ENCODE measurements at regions not wholly inside any gene's neighbourhood (a gene's known extent, or its start where the extent isn't known, plus 50 kb on each side); places are given as distances from the start of the nearest gene placed in this dataset.

- no peaks in the 10 kb centered on the region for H3K79me2 ChIP-seq
- H3K9me3 ChIP-seq (ENCODE audit: control insufficient read depth, low read length): no peaks in the 10 kb centered on the region
- no peaks in the 10 kb centered on the region for H3K36me3 ChIP-seq (ENCODE audit: control insufficient read depth, insufficient read depth, low read length)
- H3K9ac ChIP-seq: no peak overlapping the region
- H2AFZ ChIP-seq: no peak overlapping the region
- no peak overlapping the region for H3K27ac ChIP-seq
- H3K4me2 ChIP-seq (ENCODE audit: low read length): no peak overlapping the region
- TF ChIP-seq CTCF (IDR thresholded peaks at IDR 0.05): no peak
- no peaks in the 10 kb centered on the region for H3K4me1 ChIP-seq
- H3K4me3 ChIP-seq (ENCODE audit: low read depth, low read length): no peak overlapping the region
- H3K27me3 ChIP-seq (ENCODE audit: control insufficient read depth, insufficient read depth, low read length): no peaks in the 10 kb centered on the region
These were observed 187.5 kb upstream of the PRDM9 start for GRCh38 chr5:23319901-23320300.

GRCh38 chr5:23318960-23319359 is 188.4 kb upstream of the PRDM9 start:
- H3K79me2 ChIP-seq: no peaks in the 10 kb centered on the region
- no peak for TF ChIP-seq CTCF (IDR thresholded peaks at IDR 0.05)
- H3K27ac ChIP-seq: no peak overlapping the region
- no peak overlapping the region for H3K4me2 ChIP-seq (ENCODE audit: low read length)
- no peak overlapping the region for H2AFZ ChIP-seq
- no peak overlapping the region for H3K9ac ChIP-seq
- no peaks in the 10 kb centered on the region for H3K9me3 ChIP-seq (ENCODE audit: control insufficient read depth, low read length)
- H3K36me3 ChIP-seq (ENCODE audit: control insufficient read depth, insufficient read depth, low read length): no peaks in the 10 kb centered on the region
- H3K4me3 ChIP-seq (ENCODE audit: low read depth, low read length): no peak overlapping the region
- no peaks in the 10 kb centered on the region for H3K27me3 ChIP-seq (ENCODE audit: control insufficient read depth, insufficient read depth, low read length)
- no peaks in the 10 kb centered on the region for H3K4me1 ChIP-seq

GRCh38 chr5:23318166-23318565 is 189.2 kb upstream of the PRDM9 start:
- Histone ChIP-seq H3K4me3 (ENCODE audit: low read depth, low read length) (no peak overlapping the region), H2AFZ (no peak overlapping the region), H3K9ac (no peak overlapping the region), H3K36me3 (ENCODE audit: control insufficient read depth, insufficient read depth, low read length) (no peaks in the 10 kb centered on the region), H3K27me3 (ENCODE audit: control insufficient read depth, insufficient read depth, low read length) (no peaks in the 10 kb centered on the region), H3K4me1 (no peaks in the 10 kb centered on the region), H3K9me3 (ENCODE audit: control insufficient read depth, low read length) (no peaks in the 10 kb centered on the region), H3K79me2 (no peaks in the 10 kb centered on the region), H3K27ac (no peak overlapping the region), H3K4me2 (ENCODE audit: low read length) (no peak overlapping the region)
- TF ChIP-seq CTCF (IDR thresholded peaks at IDR 0.05): no peak

- Histone ChIP-seq H3K27me3 (ENCODE audit: control insufficient read depth, insufficient read depth, low read length) (no peaks in the 10 kb centered on the region), H2AFZ (no peak overlapping the region), H3K4me3 (ENCODE audit: low read depth, low read length) (no peak overlapping the region), H3K9me3 (ENCODE audit: control insufficient read depth, low read length) (no peaks in the 10 kb centered on the region), H3K36me3 (ENCODE audit: control insufficient read depth, insufficient read depth, low read length) (no peaks in the 10 kb centered on the region), H3K79me2 (no peaks in the 10 kb centered on the region), H3K27ac (no peak overlapping the region), H3K9ac (no peak overlapping the region), H3K4me1 (no peaks in the 10 kb centered on the region), H3K4me2 (ENCODE audit: low read length) (no peak overlapping the region)
- no peak for TF ChIP-seq CTCF (IDR thresholded peaks at IDR 0.05)
These were observed 191.3 kb upstream of the PRDM9 start for GRCh38 chr5:23316060-23316591.

- Histone ChIP-seq H3K27me3 (ENCODE audit: control insufficient read depth, insufficient read depth, low read length) (no peaks in the 10 kb centered on the region), H3K9ac (no peak overlapping the region), H3K9me3 (ENCODE audit: control insufficient read depth, low read length) (no peaks in the 10 kb centered on the region), H3K79me2 (no peaks in the 10 kb centered on the region), H3K4me1 (no peaks in the 10 kb centered on the region), H3K27ac (no peak overlapping the region), H3K36me3 (ENCODE audit: control insufficient read depth, insufficient read depth, low read length) (no peaks in the 10 kb centered on the region), H2AFZ (no peak overlapping the region), H3K4me2 (ENCODE audit: low read length) (no peak overlapping the region), H3K4me3 (ENCODE audit: low read depth, low read length) (no peak overlapping the region)
- no peak for TF ChIP-seq CTCF (IDR thresholded peaks at IDR 0.05)
These were observed 192.6 kb upstream of the PRDM9 start for GRCh38 chr5:23314827-23315226.
